Stimulated activated CD4-positive, alpha-beta T cell treated with anti-CD3 and anti-CD28 coated beads, TNF-alpha, amount 100 ng/mL, for 24 hours (primary cell): ENCODE measurements at regions not wholly inside any gene's neighbourhood (a gene's known extent, or its start where the extent isn't known, plus 50 kb on each side); places are given as distances from the start of the nearest gene placed in this dataset.

Experiments
- DNase-seq, 3 experiments: peaks; one replicate each; pipeline ENCODE4 v3.0.0-alpha.2; 2020; ENCODE audit warnings: low read depth in 3 of 3

- DNase-seq: no peak
Observed at GRCh38 chr3:164572436-164572835, 505.9 kb downstream of the SI start.

GRCh38 chr3:164550857-164551256, 527.4 kb downstream of the SI start:
- DNase-seq: no peak

- no peak for DNase-seq
Observed at GRCh38 chr3:164539215-164539614, 539.1 kb downstream of the SI start.

- no peak for DNase-seq
Observed at GRCh38 chr3:164537485-164537884, 540.8 kb downstream of the SI start.

- no peak for DNase-seq
Observed at GRCh38 chr3:164533275-164533674, 545.0 kb downstream of the SI start.

- DNase-seq: no peak
Observed at GRCh38 chr3:164526250-164526649, 552.0 kb downstream of the SI start.

GRCh38 chr3:164524201-164524600, 554.1 kb downstream of the SI start:
- no peak for DNase-seq

GRCh38 chr3:164522073-164522763, 556.1 kb downstream of the SI start:
- DNase-seq: no peak

- DNase-seq: no peak
Observed at GRCh38 chr3:164521644-164522043, 556.7 kb downstream of the SI start.

- DNase-seq: no peak
Observed at GRCh38 chr3:164521139-164521538, 557.2 kb downstream of the SI start.

- DNase-seq: no peak
Observed at GRCh38 chr3:164515256-164515655, 563.0 kb downstream of the SI start.

- no peak for DNase-seq
Observed at GRCh38 chr3:164514576-164514975, 563.7 kb downstream of the SI start.

GRCh38 chr3:164507886-164508285, 570.4 kb downstream of the SI start:
- no peak for DNase-seq

- DNase-seq: no peak
Observed at GRCh38 chr3:164498917-164499316, 579.4 kb downstream of the SI start.

- no peak for DNase-seq
Observed at GRCh38 chr3:164488893-164489292, 589.4 kb downstream of the SI start.

GRCh38 chr3:164486150-164486549, 592.1 kb downstream of the SI start:
- DNase-seq: no peak

- no peak for DNase-seq
Observed at GRCh38 chr3:164479978-164480377, 598.3 kb downstream of the SI start.

- DNase-seq: no peak
Observed at GRCh38 chr3:164479406-164479805, 598.9 kb downstream of the SI start.

- no peak for DNase-seq
Observed at GRCh38 chr3:164478323-164478722, 600.0 kb downstream of the SI start.

- DNase-seq: no peak
Observed at GRCh38 chr3:164477403-164477802, 600.9 kb downstream of the SI start.

- DNase-seq: no peak
Observed at GRCh38 chr3:164476631-164477030, 601.7 kb downstream of the SI start.

GRCh38 chr3:164470471-164470870, 607.8 kb downstream of the SI start:
- no peak for DNase-seq

GRCh38 chr3:164468055-164468454, 610.2 kb downstream of the SI start:
- DNase-seq: no peak

- DNase-seq: no peak
Observed at GRCh38 chr3:164467007-164467406, 611.3 kb downstream of the SI start.
